IPS-NIHi7 (cell line): ENCODE measurements at regions not wholly inside any gene's neighbourhood (a gene's known extent, or its start where the extent isn't known, plus 50 kb on each side); places are given as distances from the start of the nearest gene placed in this dataset.
A peak's percentile ranks its signal among the peaks of the same experiment; 100 is the strongest.

Source experiments
- DNase-seq: peaks from one replicate; pipeline ENCODE4 v3.0.0; 2012; ENCODE audit warnings: mixed read lengths; ENCODE audit errors: extremely low spot score

- DNase-seq: peak; percentile 72
These were observed 53.4 kb downstream of the GAS1 start for GRCh38 chr9:86893811-86894490.

- DNase-seq: no peak
These were observed 54.7 kb downstream of the GAS1 start for GRCh38 chr9:86892576-86892975.

GRCh38 chr9:86891886-86892437 lies 55.3 kb downstream of the GAS1 start:
- DNase-seq: no peak

- DNase-seq: no peak
These were observed 56.2 kb downstream of the GAS1 start for GRCh38 chr9:86891091-86891490.

- DNase-seq: peak; percentile 29
These were observed 62.1 kb downstream of the GAS1 start for GRCh38 chr9:86885232-86885631.

- no peak for DNase-seq
These were observed 70.6 kb downstream of the GAS1 start for GRCh38 chr9:86876621-86877196.

GRCh38 chr9:86868616-86869015 lies 78.7 kb downstream of the GAS1 start:
- DNase-seq: no peak

- DNase-seq: peak; percentile 31
These were observed 79.4 kb downstream of the GAS1 start for GRCh38 chr9:86867804-86868313.

- no peak for DNase-seq
These were observed 81.4 kb downstream of the GAS1 start for GRCh38 chr9:86865952-86866351.

GRCh38 chr9:86860006-86860405 lies 87.3 kb downstream of the GAS1 start:
- DNase-seq: no peak

GRCh38 chr9:86859056-86859455 lies 88.2 kb downstream of the GAS1 start:
- no peak for DNase-seq

- no peak for DNase-seq
These were observed 89.3 kb downstream of the GAS1 start for GRCh38 chr9:86858009-86858408.

- DNase-seq: no peak
These were observed 91.0 kb downstream of the GAS1 start for GRCh38 chr9:86856259-86856658.

GRCh38 chr9:86854898-86855523 lies 92.3 kb downstream of the GAS1 start:
- DNase-seq: peak; percentile 85

- no peak for DNase-seq
These were observed 100.7 kb downstream of the GAS1 start for GRCh38 chr9:86846656-86847055.

- no peak for DNase-seq
These were observed 104.1 kb downstream of the GAS1 start for GRCh38 chr9:86843206-86843605.

GRCh38 chr9:86842573-86842972 lies 104.7 kb downstream of the GAS1 start:
- DNase-seq: no peak

- DNase-seq: no peak
These were observed 107.8 kb downstream of the GAS1 start for GRCh38 chr9:86839522-86839921.

GRCh38 chr9:86838519-86839497 lies 108.5 kb downstream of the GAS1 start:
- DNase-seq: no peak

- no peak for DNase-seq
These were observed 110.0 kb downstream of the GAS1 start for GRCh38 chr9:86837345-86837744.

- no peak for DNase-seq
These were observed 110.5 kb downstream of the GAS1 start for GRCh38 chr9:86836797-86837196.

GRCh38 chr9:86836266-86836665 lies 111.0 kb downstream of the GAS1 start:
- DNase-seq: no peak
